ENCODE measurements at regions not wholly inside any gene's neighbourhood (a gene's known extent, or its start where the extent isn't known, plus 50 kb on each side); places are given as distances from the start of the nearest gene placed in this dataset.

DNA sequence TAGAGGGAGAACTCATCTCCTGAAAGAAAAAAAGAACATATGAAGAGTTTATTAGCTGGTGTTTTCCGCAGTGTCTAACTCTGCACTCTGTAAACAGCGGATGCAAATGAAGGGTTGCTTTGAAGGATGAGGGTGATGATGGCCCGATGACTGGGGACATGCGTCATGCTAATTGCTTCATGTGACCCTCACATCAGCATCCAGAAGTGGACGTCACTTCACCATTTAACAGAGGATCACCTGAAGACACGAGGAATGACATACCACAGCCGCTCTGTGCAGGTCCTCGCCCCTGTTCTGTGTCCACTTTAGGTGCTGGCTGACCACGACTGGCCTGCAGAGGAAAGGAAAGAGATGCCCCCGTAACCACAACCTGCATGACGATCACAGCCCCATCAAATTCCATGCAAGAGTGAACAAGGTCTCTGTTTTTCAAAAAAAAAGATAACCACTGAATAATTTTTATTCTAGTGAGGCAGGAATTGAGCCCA is 82.9 kb downstream of the KLF6 start:
- Histone ChIP-seq H3K4me3 (no peak overlapping the region), H3K27ac (no peak overlapping the region)
- TF ChIP-seq, protein P1, sequence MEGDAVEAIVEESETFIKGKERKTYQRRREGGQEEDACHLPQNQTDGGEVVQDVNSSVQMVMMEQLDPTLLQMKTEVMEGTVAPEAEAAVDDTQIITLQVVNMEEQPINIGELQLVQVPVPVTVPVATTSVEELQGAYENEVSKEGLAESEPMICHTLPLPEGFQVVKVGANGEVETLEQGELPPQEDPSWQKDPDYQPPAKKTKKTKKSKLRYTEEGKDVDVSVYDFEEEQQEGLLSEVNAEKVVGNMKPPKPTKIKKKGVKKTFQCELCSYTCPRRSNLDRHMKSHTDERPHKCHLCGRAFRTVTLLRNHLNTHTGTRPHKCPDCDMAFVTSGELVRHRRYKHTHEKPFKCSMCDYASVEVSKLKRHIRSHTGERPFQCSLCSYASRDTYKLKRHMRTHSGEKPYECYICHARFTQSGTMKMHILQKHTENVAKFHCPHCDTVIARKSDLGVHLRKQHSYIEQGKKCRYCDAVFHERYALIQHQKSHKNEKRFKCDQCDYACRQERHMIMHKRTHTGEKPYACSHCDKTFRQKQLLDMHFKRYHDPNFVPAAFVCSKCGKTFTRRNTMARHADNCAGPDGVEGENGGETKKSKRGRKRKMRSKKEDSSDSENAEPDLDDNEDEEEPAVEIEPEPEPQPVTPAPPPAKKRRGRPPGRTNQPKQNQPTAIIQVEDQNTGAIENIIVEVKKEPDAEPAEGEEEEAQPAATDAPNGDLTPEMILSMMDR (IDR thresholded peaks at IDR 0.05): no peak
- no peak for DNase-seq (ENCODE audit: low spot score)

DNA sequence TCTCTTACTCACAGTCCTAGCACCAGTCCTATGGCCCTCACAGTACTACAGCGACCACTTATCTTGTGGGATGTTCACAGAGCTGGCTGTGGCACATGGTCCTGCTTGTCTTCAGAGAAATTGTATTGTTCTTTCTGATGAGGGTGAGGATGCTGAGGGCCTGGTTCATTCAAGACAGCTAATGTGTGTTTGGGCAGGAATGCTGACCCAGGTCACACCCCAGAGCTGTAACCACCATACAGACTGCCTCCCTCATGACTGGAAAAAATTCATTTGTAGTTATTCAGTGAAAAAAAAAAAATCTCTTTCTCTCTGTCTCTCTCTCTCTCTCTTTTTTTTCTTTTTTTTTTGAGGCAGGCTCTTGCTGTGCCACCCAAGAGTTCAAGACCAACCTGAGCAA is 83.5 kb downstream of the KLF6 start:
- Histone ChIP-seq H3K4me3 (no peak overlapping the region), H3K27ac (no peak overlapping the region)
- TF ChIP-seq, protein P1 (IDR thresholded peaks at IDR 0.05): no peak
- no peak for DNase-seq (ENCODE audit: low spot score)

DNA sequence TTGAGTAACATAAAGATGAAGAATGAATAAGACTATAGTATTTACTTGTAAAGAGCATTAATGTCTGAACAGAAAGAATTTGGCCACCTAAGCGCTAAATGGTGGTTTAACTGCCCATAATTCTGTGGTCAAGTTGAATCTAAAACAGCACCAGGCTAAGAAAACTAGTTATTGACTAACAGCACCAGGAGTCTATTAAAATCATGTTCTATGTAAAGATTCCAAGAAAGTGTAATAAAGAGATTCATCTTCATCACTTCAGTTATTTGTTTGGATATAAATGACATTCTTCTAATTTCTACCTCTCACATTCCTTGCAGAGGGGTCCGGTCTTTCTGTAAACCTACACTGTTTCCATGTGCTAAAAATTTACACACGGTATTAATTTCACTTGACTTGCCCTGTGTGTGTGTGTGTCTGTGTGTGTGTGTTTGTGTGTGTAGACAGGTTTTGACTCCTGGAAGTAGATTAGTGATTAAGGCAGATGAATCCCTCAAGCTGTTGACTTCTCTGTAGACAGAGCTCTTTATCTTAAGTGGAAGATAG is 84.4 kb downstream of the KLF6 start:
- no peak overlapping the region for H3K4me3 ChIP-seq
- H3K27ac ChIP-seq: no peak overlapping the region
- no peak for DNase-seq (ENCODE audit: low spot score)
- TF ChIP-seq, protein P1 (IDR thresholded peaks at IDR 0.05): no peak

DNA sequence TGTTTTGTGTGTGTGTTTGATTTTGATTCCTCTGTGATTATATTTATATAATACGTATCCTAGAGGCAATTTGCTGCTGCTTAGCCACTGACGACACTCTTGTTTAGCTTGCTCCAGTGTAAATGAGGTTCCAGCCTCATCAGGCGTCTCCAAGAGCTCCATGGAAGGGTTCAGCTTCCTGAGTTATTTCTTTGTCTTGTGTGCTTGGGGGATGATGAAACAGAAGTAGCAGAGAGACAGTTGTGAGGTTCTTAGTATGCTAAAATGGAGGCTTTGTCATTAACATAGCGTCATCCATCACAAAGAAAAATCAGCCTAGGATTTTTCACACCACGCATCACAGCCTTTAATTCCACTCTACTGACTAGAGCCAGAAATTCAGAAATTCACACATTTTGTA is 85.1 kb downstream of the KLF6 start:
- DNase-seq (ENCODE audit: low spot score): no peak
- Histone ChIP-seq H3K27ac (no peak overlapping the region), H3K4me3 (no peak overlapping the region)
- TF ChIP-seq, protein P1 (IDR thresholded peaks at IDR 0.05): no peak

DNA sequence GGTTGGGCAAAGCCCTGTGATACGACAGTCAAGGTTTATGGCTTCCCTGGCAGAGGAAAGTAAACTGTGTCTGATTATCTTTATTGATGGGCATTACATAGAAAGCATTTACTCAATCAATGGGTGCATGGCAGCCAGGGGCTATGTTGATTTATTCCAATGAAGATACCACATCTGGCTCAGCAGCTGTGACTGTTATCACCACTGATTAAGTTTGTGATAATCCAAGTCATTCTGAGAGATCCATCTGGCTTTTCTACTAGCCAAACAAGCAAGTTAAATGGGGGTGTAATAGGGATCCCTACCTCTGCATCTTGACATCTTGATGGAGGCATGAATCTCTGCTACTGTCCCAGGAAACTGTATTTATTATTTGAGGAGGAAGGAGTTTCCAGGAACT is 86.7 kb downstream of the KLF6 start:
- TF ChIP-seq, protein P1 (IDR thresholded peaks at IDR 0.05): no peak
- H3K27ac ChIP-seq: no peak overlapping the region
- DNase-seq (ENCODE audit: low spot score): no peak
- no peak overlapping the region for H3K4me3 ChIP-seq

DNA sequence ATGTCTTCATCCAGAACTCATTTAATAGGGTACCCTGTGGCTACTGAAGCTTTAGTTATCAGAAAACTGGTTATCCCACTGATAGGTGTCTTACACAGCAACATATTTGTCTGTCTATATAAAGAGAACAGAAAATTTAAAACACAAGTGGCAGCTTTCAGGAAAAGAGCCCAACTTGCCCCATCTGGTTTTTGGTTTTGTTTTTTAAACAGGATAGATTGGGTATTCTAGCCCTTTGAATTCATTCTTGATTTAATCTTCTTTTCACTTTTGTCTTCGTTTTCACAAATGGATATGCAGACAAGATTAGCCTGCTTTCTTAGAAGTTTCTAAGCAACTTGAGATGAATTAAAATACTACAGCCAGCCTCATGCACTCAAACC is 91.3 kb downstream of the KLF6 start:
- no peak overlapping the region for H3K4me3 ChIP-seq
- TF ChIP-seq, protein P1 (IDR thresholded peaks at IDR 0.05): no peak
- DNase-seq (ENCODE audit: low spot score): no peak
- H3K27ac ChIP-seq: no peak overlapping the region

DNA sequence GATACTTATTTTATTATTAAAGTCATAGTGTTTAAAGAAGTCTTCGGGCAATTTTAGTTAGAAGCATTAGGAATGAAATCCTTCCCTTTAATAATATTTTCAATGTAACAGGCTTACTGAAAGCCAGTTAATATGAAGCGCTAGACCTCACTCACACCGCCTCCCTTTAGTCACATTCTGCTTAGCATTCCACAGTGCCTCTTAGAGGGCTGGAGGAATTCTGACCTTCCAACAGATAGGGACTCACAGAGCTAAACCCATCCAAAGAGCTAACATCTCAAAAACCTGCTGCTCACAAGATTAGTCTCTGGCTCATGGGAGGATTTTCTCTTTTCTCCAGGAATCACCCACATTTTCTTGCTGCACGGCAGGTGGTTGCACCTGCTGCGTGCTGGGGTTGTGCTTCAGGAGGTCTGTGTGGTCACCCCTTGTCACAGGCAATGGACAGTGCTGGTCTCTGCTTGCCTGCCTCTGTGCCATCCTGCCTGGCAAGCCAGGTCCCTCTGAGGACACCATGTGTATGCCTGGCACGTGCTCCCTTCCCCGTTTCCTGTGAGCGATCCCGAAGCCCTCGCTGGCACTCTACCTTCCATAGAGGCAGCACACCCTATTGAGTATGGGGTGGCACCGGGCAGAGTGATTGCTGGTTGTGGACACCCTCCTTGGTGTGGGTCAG is 91.8 kb downstream of the KLF6 start:
- Histone ChIP-seq H3K4me3 (no peak overlapping the region), H3K27ac (no peak overlapping the region)
- TF ChIP-seq, protein P1 (IDR thresholded peaks at IDR 0.05): no peak
- no peak for DNase-seq (ENCODE audit: low spot score)
